ENCODE measurements at regions not wholly inside any gene's neighbourhood (a gene's known extent, or its start where the extent isn't known, plus 50 kb on each side); places are given as distances from the start of the nearest gene placed in this dataset.

DNA sequence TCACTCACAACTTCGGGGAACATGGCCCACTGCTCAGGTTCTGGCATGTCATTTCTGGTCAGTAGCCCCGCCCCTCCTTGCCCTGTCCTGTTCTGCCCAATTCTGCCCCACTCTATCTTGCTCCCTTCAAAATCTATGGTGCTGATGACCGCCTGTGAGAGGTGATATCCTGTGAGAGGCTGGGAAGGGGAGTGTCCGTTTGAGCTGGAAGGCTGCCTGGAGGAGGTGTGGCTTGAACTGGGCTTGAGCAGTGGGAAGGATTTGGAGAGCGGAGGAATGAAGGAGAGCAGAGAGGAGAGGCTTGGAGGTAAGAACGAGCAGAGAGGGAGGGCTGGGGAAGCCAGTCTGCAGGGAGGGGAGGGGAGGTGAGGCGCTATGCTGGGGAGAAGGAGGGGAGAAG, 145.3 kb downstream of the RPS24 start:
- TF ChIP-seq CEBPB (IDR thresholded peaks at IDR 0.05) (no peak), RAD21 (IDR thresholded peaks at IDR 0.05; ENCODE audit: low read depth) (no peak), CREB1 (IDR thresholded peaks at IDR 0.05; ENCODE audit: low read depth) (no peak), TAF1 (IDR thresholded peaks at IDR 0.05; ENCODE audit: low read depth) (no peak), TEAD4 (IDR thresholded peaks at IDR 0.05) (no peak), EP300 (IDR thresholded peaks at IDR 0.05; ENCODE audit: borderline replicate concordance) (no peak), YY1 (IDR thresholded peaks at IDR 0.05; ENCODE audit: low read depth) (no peak), TCF12 (IDR thresholded peaks at IDR 0.05; ENCODE audit: low read depth) (no peak)
- TF ChIP-seq, protein P1, sequence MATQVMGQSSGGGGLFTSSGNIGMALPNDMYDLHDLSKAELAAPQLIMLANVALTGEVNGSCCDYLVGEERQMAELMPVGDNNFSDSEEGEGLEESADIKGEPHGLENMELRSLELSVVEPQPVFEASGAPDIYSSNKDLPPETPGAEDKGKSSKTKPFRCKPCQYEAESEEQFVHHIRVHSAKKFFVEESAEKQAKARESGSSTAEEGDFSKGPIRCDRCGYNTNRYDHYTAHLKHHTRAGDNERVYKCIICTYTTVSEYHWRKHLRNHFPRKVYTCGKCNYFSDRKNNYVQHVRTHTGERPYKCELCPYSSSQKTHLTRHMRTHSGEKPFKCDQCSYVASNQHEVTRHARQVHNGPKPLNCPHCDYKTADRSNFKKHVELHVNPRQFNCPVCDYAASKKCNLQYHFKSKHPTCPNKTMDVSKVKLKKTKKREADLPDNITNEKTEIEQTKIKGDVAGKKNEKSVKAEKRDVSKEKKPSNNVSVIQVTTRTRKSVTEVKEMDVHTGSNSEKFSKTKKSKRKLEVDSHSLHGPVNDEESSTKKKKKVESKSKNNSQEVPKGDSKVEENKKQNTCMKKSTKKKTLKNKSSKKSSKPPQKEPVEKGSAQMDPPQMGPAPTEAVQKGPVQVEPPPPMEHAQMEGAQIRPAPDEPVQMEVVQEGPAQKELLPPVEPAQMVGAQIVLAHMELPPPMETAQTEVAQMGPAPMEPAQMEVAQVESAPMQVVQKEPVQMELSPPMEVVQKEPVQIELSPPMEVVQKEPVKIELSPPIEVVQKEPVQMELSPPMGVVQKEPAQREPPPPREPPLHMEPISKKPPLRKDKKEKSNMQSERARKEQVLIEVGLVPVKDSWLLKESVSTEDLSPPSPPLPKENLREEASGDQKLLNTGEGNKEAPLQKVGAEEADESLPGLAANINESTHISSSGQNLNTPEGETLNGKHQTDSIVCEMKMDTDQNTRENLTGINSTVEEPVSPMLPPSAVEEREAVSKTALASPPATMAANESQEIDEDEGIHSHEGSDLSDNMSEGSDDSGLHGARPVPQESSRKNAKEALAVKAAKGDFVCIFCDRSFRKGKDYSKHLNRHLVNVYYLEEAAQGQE (IDR thresholded peaks at IDR 0.05; ENCODE audit: low read depth) = no peak

Measured in Ishikawa (cell line).